Lower leg skin (tissue), 3 donors: ENCODE measurements at regions not wholly inside any gene's neighbourhood (a gene's known extent, or its start where the extent isn't known, plus 50 kb on each side); places are given as distances from the start of the nearest gene placed in this dataset.

ENCODE experiments used
- POLR2A ChIP-seq, 2 donors: fragments of 450-650 bp; IDR thresholded peaks; one replicate each; pipeline ENCODE4 v1.6.1; 2016 to 2017; ENCODE audit warnings: antibody characterized with exemption in 2 of 2, mild to moderate bottlenecking in 1 of 2, moderate library complexity in 1 of 2
- TF ChIP-seq, protein P1 (sequence below), 3 donors: fragments of 450-650 bp; IDR thresholded peaks; one replicate each; pipeline ENCODE4 v1.5.1; 2016; ENCODE audit warnings: antibody characterized with exemption in 3 of 3, mild to moderate bottlenecking in 3 of 3, moderate library complexity in 2 of 3

GRCh38 chr3:178223876-178224275 lies 312.4 kb upstream of the KCNMB2 start:
- TF ChIP-seq, protein P1, sequence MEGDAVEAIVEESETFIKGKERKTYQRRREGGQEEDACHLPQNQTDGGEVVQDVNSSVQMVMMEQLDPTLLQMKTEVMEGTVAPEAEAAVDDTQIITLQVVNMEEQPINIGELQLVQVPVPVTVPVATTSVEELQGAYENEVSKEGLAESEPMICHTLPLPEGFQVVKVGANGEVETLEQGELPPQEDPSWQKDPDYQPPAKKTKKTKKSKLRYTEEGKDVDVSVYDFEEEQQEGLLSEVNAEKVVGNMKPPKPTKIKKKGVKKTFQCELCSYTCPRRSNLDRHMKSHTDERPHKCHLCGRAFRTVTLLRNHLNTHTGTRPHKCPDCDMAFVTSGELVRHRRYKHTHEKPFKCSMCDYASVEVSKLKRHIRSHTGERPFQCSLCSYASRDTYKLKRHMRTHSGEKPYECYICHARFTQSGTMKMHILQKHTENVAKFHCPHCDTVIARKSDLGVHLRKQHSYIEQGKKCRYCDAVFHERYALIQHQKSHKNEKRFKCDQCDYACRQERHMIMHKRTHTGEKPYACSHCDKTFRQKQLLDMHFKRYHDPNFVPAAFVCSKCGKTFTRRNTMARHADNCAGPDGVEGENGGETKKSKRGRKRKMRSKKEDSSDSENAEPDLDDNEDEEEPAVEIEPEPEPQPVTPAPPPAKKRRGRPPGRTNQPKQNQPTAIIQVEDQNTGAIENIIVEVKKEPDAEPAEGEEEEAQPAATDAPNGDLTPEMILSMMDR (IDR thresholded peaks at IDR 0.05): no peak
- no peak for TF ChIP-seq POLR2A (IDR thresholded peaks at IDR 0.05)
